HepG2 (cell line): ENCODE measurements at regions not wholly inside any gene's neighbourhood (a gene's known extent, or its start where the extent isn't known, plus 50 kb on each side); places are given as distances from the start of the nearest gene placed in this dataset.

ENCODE experiments used
- ATAC-seq: fragments of 200-7000 bp; cut with Tn5 transposase; 3 replicates; pipeline ENCODE4 v1.9.1; 2020; ENCODE audit warnings: mild to moderate bottlenecking, moderate library complexity
- BruUV-seq: library from RNA; stranded (reverse); fragments of 400-500 nt; replicated peaks from 2 replicates; lab custom pipeline; 2021; lab: Mats Ljungman, UMichigan
- CTCF ChIA-PET: fragments of 300-600 bp; formaldehyde crosslinking; extraction: SDS; loops from one replicate; lab custom pipeline; 2021; ENCODE audit warnings: low total read pairs, inconsistent platforms, low intra/inter-chr PET ratio; lab: Yijun Ruan, JAX
- POLR2A ChIA-PET: fragments of 350-600 bp; sonication (Branson Sonifier 250); formaldehyde crosslinking; loops from one replicate; lab custom pipeline; 2020; ENCODE audit warnings: antibody characterized with exemption, inconsistent platforms; lab: Yijun Ruan, JAX
- DNase-seq: peaks from one replicate; pipeline ENCODE4 v3.0.0-alpha.2; 2015; ENCODE audit warnings: low spot score
- FAIRE-seq: peaks from 3 replicates; lab custom pipeline; 2011; peaks lifted over from hg19 to GRCh38; lab: Jason Lieb, UNC
- H2AFZ ChIP-seq: one replicate; pipeline ENCODE4 v1.6.1; 2011; ENCODE audit warnings: low read length, inconsistent platforms
- H3K27ac ChIP-seq: fragments of 300-600 bp; 3 replicates; pipeline ENCODE4 v1.8.0; 2011; ENCODE audit warnings: mixed run types, mild to moderate bottlenecking, mixed read lengths, low read length, inconsistent platforms; ENCODE audit not compliant: insufficient read depth; ENCODE audit errors: extremely low read length
- H3K27me3 ChIP-seq, 2 experiments: fragments of 200-600 bp in 1 of 2; 2 replicates in 1 of 2; 3 replicates in 1 of 2; pipeline versions ENCODE4 v1.6.0 to v1.8.0; 2011; ENCODE audit warnings: low read length in 2 of 2, mild to moderate bottlenecking in 2 of 2, moderate library complexity in 2 of 2, inconsistent platforms in 1 of 2; ENCODE audit not compliant: insufficient read depth in 2 of 2, control insufficient read depth in 1 of 2
- H3K36me3 ChIP-seq, 2 experiments: fragments of 200-600 bp in 1 of 2; replicated peaks in 1 of 2; 2 replicates in 1 of 2; 3 replicates in 1 of 2; pipeline versions ENCODE4 v1.5.1 to v1.8.0; 2011; ENCODE audit warnings: low read length in 2 of 2, inconsistent platforms in 1 of 2; ENCODE audit not compliant: insufficient read depth in 2 of 2, control insufficient read depth in 1 of 2
- H3K4me1 ChIP-seq: 2 replicates; pipeline ENCODE4 v1.5.1; 2012; ENCODE audit warnings: low read length, inconsistent platforms; ENCODE audit not compliant: insufficient read depth
- H3K4me2 ChIP-seq: 2 replicates; pipeline ENCODE4 v1.6.0; 2011; ENCODE audit warnings: low read depth, low read length, inconsistent platforms
- H3K4me3 ChIP-seq, 3 experiments: fragments of 200-600 bp in 1 of 3; sonication (generic), shearing (Covaris generic) in 1 of 3; replicated peaks in 1 of 3; 2 replicates each; pipeline ENCODE4 v1.5.1; 2011 to 2016; ENCODE audit warnings: low read length in 3 of 3, inconsistent platforms in 2 of 3, low read depth in 2 of 3, mild to moderate bottlenecking in 2 of 3, control low read depth in 1 of 3, mixed read lengths in 1 of 3; ENCODE audit not compliant: insufficient read depth in 1 of 3
- H3K79me2 ChIP-seq: one replicate; pipeline ENCODE4 v1.6.1; 2011; ENCODE audit warnings: low read length, inconsistent platforms; ENCODE audit not compliant: insufficient read depth
- H3K9ac ChIP-seq: 2 replicates; pipeline ENCODE4 v1.6.0; 2011; ENCODE audit warnings: mild to moderate bottlenecking, low read depth, low read length, inconsistent platforms; ENCODE audit not compliant: insufficient read depth
- H3K9me3 ChIP-seq: 2 replicates; pipeline ENCODE4 v1.5.1; 2012; ENCODE audit warnings: mild to moderate bottlenecking, low read length
- H4K20me1 ChIP-seq: 2 replicates; pipeline ENCODE4 v1.6.0; 2011; ENCODE audit warnings: inconsistent platforms, mild to moderate bottlenecking, low read length, moderate library complexity; ENCODE audit not compliant: insufficient read depth
- AKAP8 ChIP-seq: sonication (generic); formaldehyde crosslinking; IDR thresholded peaks from 2 replicates; pipeline ENCODE4 v1.5.1; 2020; ENCODE audit warnings: mild to moderate bottlenecking, missing genetic modification reagents
- CENPT ChIP-seq: sonication (generic); formaldehyde crosslinking; IDR thresholded peaks from 2 replicates; pipeline ENCODE4 v1.8.0; 2022; ENCODE audit warnings: low read depth, mild to moderate bottlenecking, moderate library complexity, missing genetic modification reagents
- ETV6 ChIP-seq: sonication (generic); formaldehyde crosslinking; conservative IDR thresholded peaks from 2 replicates; pipeline ENCODE4 v1.4.0; 2020; ENCODE audit warnings: missing genetic modification reagents
- HDAC1 ChIP-seq: sonication (generic); formaldehyde crosslinking; IDR thresholded peaks from 2 replicates; pipeline ENCODE4 v1.5.1; 2020; ENCODE audit warnings: mild to moderate bottlenecking, missing genetic modification reagents
- IRF2 ChIP-seq: IDR thresholded peaks from 2 replicates; pipeline ENCODE4 v1.6.1; 2018; ENCODE audit warnings: missing genetic modification reagents, missing compliant biosample characterization
- RFXANK ChIP-seq: IDR thresholded peaks from 2 replicates; pipeline ENCODE4 v1.6.1; 2016
- TEAD2 ChIP-seq: sonication (generic); formaldehyde crosslinking; IDR thresholded peaks from 2 replicates; pipeline ENCODE4 v1.9.0; 2021; ENCODE audit warnings: missing genetic modification reagents
- ZBTB42 ChIP-seq: sonication (generic); formaldehyde crosslinking; IDR thresholded peaks from 2 replicates; pipeline ENCODE4 v1.5.0; 2020; ENCODE audit warnings: mild to moderate bottlenecking, missing genetic modification reagents
- ZNF552 ChIP-seq: sonication (generic); formaldehyde crosslinking; IDR thresholded peaks from 2 replicates; pipeline ENCODE4 v1.9.0; 2022; ENCODE audit warnings: missing genetic modification reagents, mild to moderate bottlenecking, borderline replicate concordance
- ZNF615 ChIP-seq: sonication (generic); formaldehyde crosslinking; IDR thresholded peaks from 2 replicates; pipeline ENCODE4 v1.5.0; 2020; ENCODE audit warnings: mild to moderate bottlenecking, missing genetic modification reagents, borderline replicate concordance
- WGBS: methylation state at CpG from one replicate; pipeline ENCODE4 v1.1.6; 2017; ENCODE audit warnings: low lambda C conversion rate; 5-methylcytosine and 5-hydroxymethylcytosine counted together
- in situ Hi-C: cut with HindIII; loops from 2 replicates; pipeline ENCODE4 v1.10.0; 2017; ENCODE audit warnings: low pct_unique_long_range_greater_than_20kb; ENCODE audit not compliant: extremely low pct_ligation_motif_present
- intact Hi-C: fragments of 100-400 bp; cut with micrococcal nuclease; formaldehyde crosslinking; loops from one replicate; pipeline ENCODE4 v1.10.0; 2022; ENCODE audit not compliant: unreplicated experiment

DNA sequence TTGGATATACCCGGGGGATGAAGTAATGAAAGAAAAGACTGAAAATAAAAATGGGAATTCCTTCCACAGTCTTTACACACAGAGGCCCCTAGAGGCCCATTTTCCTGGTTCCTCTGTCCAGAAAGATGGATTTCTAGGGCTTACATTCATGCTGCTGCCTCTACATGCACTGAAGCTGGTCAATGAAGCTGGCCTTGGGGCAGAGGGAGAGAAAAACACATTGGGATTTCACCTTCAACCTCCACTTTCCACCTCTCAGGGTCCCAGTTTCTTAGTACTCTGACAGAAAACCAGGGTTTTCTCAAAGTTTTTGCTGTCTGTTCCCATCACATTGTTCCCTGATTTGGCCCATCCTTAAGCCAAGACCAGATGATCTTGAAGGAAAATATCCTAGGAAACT lies 154.6 kb upstream of the ZSWIM2 start:
- in situ Hi-C loops: no loop called here
- Histone ChIP-seq H3K27me3 (no peaks in the 10 kb centered on the region), H3K4me2 (no peak overlapping the region), H3K4me1 (no peaks in the 10 kb centered on the region), H3K79me2 (no peaks in the 10 kb centered on the region), H3K9me3 (no peaks in the 10 kb centered on the region), H2AFZ (no peak overlapping the region), H3K4me3 (no peak overlapping the region), H3K9ac (no peak overlapping the region), H3K27ac (no peak overlapping the region), H4K20me1 (no peaks in the 10 kb centered on the region), H3K36me3 (no peaks in the 10 kb centered on the region)
- ChIA-PET POLR2A (no interaction called here), CTCF (no interaction called here)
- no peak for DNase-seq
- TF ChIP-seq ZNF615 (CRISPR knock-in tag) (no peak), ZBTB42 (no peak), CENPT (CRISPR knock-in tag) (no peak)
- FAIRE-seq: no peak
- no peak for ATAC-seq
- WGBS: 2% methylated on average over 1 of the region's 1 CpG
- no TSS peak for BruUV-seq
- intact Hi-C loops: no loop called here

DNA sequence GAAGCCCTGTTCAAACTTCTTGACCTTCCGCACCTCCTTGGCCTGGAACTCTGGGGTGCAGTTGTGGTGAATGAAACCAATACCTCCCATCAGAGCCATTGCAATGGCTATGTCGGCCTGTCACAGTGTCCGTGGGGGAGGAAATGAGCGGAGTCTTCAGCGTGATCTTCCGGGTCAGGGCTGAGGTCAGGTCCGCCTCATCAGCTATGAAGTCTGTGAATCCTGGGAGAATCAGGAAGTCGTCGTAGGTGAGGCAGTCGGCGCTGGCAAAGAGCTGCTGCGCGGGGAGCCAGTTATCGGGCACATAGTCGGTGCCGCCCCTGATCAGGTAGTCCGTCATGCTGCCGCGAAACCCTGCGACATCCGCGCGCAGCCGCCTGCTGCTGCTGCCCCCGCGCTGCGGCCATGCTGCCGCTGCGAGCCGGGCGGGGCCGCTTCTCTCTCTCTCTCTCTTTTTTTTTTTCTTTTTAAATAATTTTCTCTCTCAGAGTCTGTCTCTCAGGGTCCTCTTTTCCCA lies 154.1 kb upstream of the ZSWIM2 start:
- CTCF ChIA-PET: no interaction called here
- no peak for ATAC-seq
- no peak for DNase-seq
- Histone ChIP-seq H3K27ac (no peak overlapping the region), H3K9ac (no peak overlapping the region), H3K4me2 (no peak overlapping the region), H3K4me1 (no peaks in the 10 kb centered on the region), H3K9me3 (no peaks in the 10 kb centered on the region), H3K36me3 (no peaks in the 10 kb centered on the region), H2AFZ (no peak overlapping the region), H3K27me3 (no peaks in the 10 kb centered on the region), H3K79me2 (no peaks in the 10 kb centered on the region), H4K20me1 (no peaks in the 10 kb centered on the region), H3K4me3 (no peak overlapping the region)
- in situ Hi-C loops (no loop called here), intact Hi-C loops (no loop called here)
- WGBS: 79% methylated on average over 32 of the region's 32 CpGs
- POLR2A ChIA-PET: no interaction called here
- FAIRE-seq: no peak
- TF ChIP-seq RFXANK (no peak), ZNF552 (no peak), TEAD2 (CRISPR knock-in tag) (no peak), ETV6 (CRISPR knock-in tag) (no peak), HDAC1 (CRISPR knock-in tag) (no peak), IRF2 (CRISPR knock-in tag) (no peak), AKAP8 (CRISPR knock-in tag) (no peak)
- no TSS peak for BruUV-seq
